A549 (cell line): ENCODE measurements at regions not wholly inside any gene's neighbourhood (a gene's known extent, or its start where the extent isn't known, plus 50 kb on each side); places are given as distances from the start of the nearest gene placed in this dataset.

Source experiments
- ATAC-seq, 2 experiments: fragments of 200-7000 bp in 1 of 2; fragments of >200 bp in 1 of 2; cut with Nextera tagmentation in 1 of 2; cut with Tn5 transposase in 1 of 2; 3 replicates each; pipeline versions ENCODE4 v1.8.0 to v1.9.1; 2018 to 2020; ENCODE audit warnings: mild to moderate bottlenecking in 1 of 2, moderate library complexity in 1 of 2
- CTCF ChIA-PET: fragments of 300-600 bp; sonication (Branson Sonifier 250); formaldehyde crosslinking; extraction: SDS; loops from one replicate; lab custom pipeline; 2021; ENCODE audit warnings: antibody characterized with exemption, inconsistent platforms; lab: Yijun Ruan, JAX
- POLR2A ChIA-PET: fragments of 350-600 bp; formaldehyde crosslinking; extraction: SDS; loops from one replicate; lab custom pipeline; 2021; ENCODE audit warnings: antibody characterized with exemption, inconsistent platforms; lab: Yijun Ruan, JAX
- DNase-seq, 2 experiments: peaks; one replicate each; pipeline versions ENCODE4 v3.0.0 to v3.0.0-alpha.2; 2011 to 2016; ENCODE audit warnings: low read depth in 1 of 2, low spot score in 1 of 2
- FAIRE-seq: peaks from 2 replicates; lab custom pipeline; 2011; peaks lifted over from hg19 to GRCh38; lab: Jason Lieb, UNC
- H3K27ac ChIP-seq, 2 experiments: fragments of >200 bp; sonication (Bioruptor Twin); formaldehyde crosslinking; 3 replicates each; pipeline ENCODE4 v1.5.1; 2016 to 2017
- H3K4me1 ChIP-seq: fragments of >200 bp; sonication (Bioruptor Twin); formaldehyde crosslinking; 3 replicates; pipeline ENCODE4 v1.6.1; 2016
- H3K4me2 ChIP-seq: fragments of >200 bp; sonication (Bioruptor Twin); formaldehyde crosslinking; 3 replicates; pipeline ENCODE4 v1.6.1; 2016
- H3K4me3 ChIP-seq: fragments of >200 bp; sonication (Bioruptor Twin); formaldehyde crosslinking; 3 replicates; pipeline ENCODE4 v1.5.1; 2016
- H3K9me3 ChIP-seq: fragments of >200 bp; sonication (Bioruptor Twin); formaldehyde crosslinking; 3 replicates; pipeline ENCODE4 v1.6.1; 2016
- CEBPB ChIP-seq, 2 experiments: fragments of >200 bp in 1 of 2; sonication (Bioruptor Twin) in 1 of 2; formaldehyde crosslinking in 1 of 2; IDR thresholded peaks; 2 replicates each; pipeline ENCODE4 v1.6.1; 2012 to 2016
- CHD2 ChIP-seq: fragments of 150-350 bp; IDR thresholded peaks from 2 replicates; pipeline ENCODE4 v1.6.1; 2014; ENCODE audit warnings: low read length; ENCODE audit not compliant: partially characterized antibody
- EHF ChIP-seq: fragments of 250-450 bp; sonication (Bioruptor Pico); IDR thresholded peaks from 2 replicates; pipeline ENCODE4 v1.5.0; 2020; ENCODE audit warnings: mild to moderate bottlenecking
- EHMT2 ChIP-seq: fragments of 200-600 bp; sonication (generic); IDR thresholded peaks from 2 replicates; pipeline ENCODE4 v1.6.1; 2016; ENCODE audit warnings: antibody characterized with exemption, low read depth, mild to moderate bottlenecking, moderate library complexity
- ESRRA ChIP-seq: fragments of 150-350 bp; IDR thresholded peaks from 2 replicates; pipeline ENCODE4 v1.6.1; 2014; ENCODE audit warnings: mild to moderate bottlenecking, low read length, borderline replicate concordance
- FOSB ChIP-seq: fragments of 250-450 bp; sonication (Bioruptor Pico); IDR thresholded peaks from 2 replicates; pipeline ENCODE4 v1.5.0; 2020; ENCODE audit warnings: mild to moderate bottlenecking, moderate library complexity
- FOSL2 ChIP-seq, 2 experiments: fragments of 450-650 bp in 1 of 2; fragments of >200 bp in 1 of 2; sonication (Bioruptor Twin) in 1 of 2; formaldehyde crosslinking; IDR thresholded peaks; 2 replicates each; pipeline versions ENCODE4 v1.5.0 to v1.6.1; 2016 to 2020; ENCODE audit warnings: mild to moderate bottlenecking in 1 of 2, moderate library complexity in 1 of 2
- GATA3 ChIP-seq: IDR thresholded peaks from 2 replicates; pipeline ENCODE4 v1.6.1; 2012; ENCODE audit warnings: borderline replicate concordance
- HEYL ChIP-seq: fragments of 250-450 bp; sonication (Bioruptor Pico); IDR thresholded peaks from 2 replicates; pipeline ENCODE4 v1.8.0; 2021; ENCODE audit warnings: mild to moderate bottlenecking, moderate library complexity
- HOXB5 ChIP-seq: fragments of 250-450 bp; sonication (Bioruptor Pico); IDR thresholded peaks from 2 replicates; pipeline ENCODE4 v1.5.0; 2020; ENCODE audit warnings: mild to moderate bottlenecking, moderate library complexity
- JUNB ChIP-seq: fragments of >200 bp; sonication (Bioruptor Twin); formaldehyde crosslinking; IDR thresholded peaks from 2 replicates; pipeline ENCODE4 v1.6.1; 2016
- KDM5A ChIP-seq: fragments of 200-600 bp; sonication (generic); IDR thresholded peaks from 2 replicates; pipeline ENCODE4 v1.6.1; 2016; ENCODE audit warnings: antibody characterized with exemption, mild to moderate bottlenecking
- MAZ ChIP-seq: fragments of 150-350 bp; IDR thresholded peaks from 2 replicates; pipeline ENCODE4 v1.6.1; 2014; ENCODE audit warnings: antibody characterized with exemption, low read depth, low read length, borderline replicate concordance
- POLR2A ChIP-seq: IDR thresholded peaks from 2 replicates; pipeline ENCODE4 v1.6.1; 2012; ENCODE audit warnings: mild to moderate bottlenecking, low read length
- POLR2AphosphoS2 ChIP-seq: conservative IDR thresholded peaks from 2 replicates; pipeline ENCODE4 v1.6.1; 2012; ENCODE audit warnings: low read length, improper control_type of control experiment, inconsistent platforms
- RFX5 ChIP-seq: fragments of 450-650 bp; IDR thresholded peaks from 2 replicates; pipeline ENCODE4 v1.7.1; 2014; ENCODE audit warnings: antibody characterized with exemption, mild to moderate bottlenecking, moderate library complexity
- SMC3 ChIP-seq: fragments of >200 bp; sonication (Bioruptor Twin); formaldehyde crosslinking; IDR thresholded peaks from 3 replicates; pipeline ENCODE4 v1.6.1; 2018; ENCODE audit warnings: inconsistent platforms
- SREBF2 ChIP-seq: fragments of 450-650 bp; IDR thresholded peaks from 2 replicates; pipeline ENCODE4 v1.6.1; 2014; ENCODE audit warnings: mild to moderate bottlenecking, moderate library complexity
- TP53 ChIP-seq: fragments of 250-450 bp; sonication (Bioruptor Pico); IDR thresholded peaks from 2 replicates; pipeline ENCODE4 v1.5.0; 2021; ENCODE audit warnings: mild to moderate bottlenecking, moderate library complexity
- ZFP36 ChIP-seq: fragments of 450-650 bp; IDR thresholded peaks from 2 replicates; pipeline ENCODE4 v1.6.1; 2014; ENCODE audit warnings: borderline replicate concordance; ENCODE audit not compliant: partially characterized antibody
- ZNF302 ChIP-seq: fragments of 250-450 bp; sonication (Bioruptor Pico); IDR thresholded peaks from 2 replicates; pipeline ENCODE4 v1.9.0; 2021; ENCODE audit warnings: inconsistent platforms, mild to moderate bottlenecking, moderate library complexity
- ZSCAN20 ChIP-seq: fragments of 250-450 bp; sonication (Bioruptor Pico); IDR thresholded peaks from 2 replicates; pipeline ENCODE4 v1.8.0; 2022; ENCODE audit warnings: mild to moderate bottlenecking, moderate library complexity
- WGBS: methylation state at CpG from one replicate; pipeline ENCODE4 v1.1.6; 2017; ENCODE audit errors: missing lambda C conversion rate; 5-methylcytosine and 5-hydroxymethylcytosine counted together
- TF ChIP-seq, protein P1 (sequence below): IDR thresholded peaks from 2 replicates; pipeline ENCODE4 v1.6.1; 2012; ENCODE audit warnings: low read depth, borderline replicate concordance
- TF ChIP-seq, protein P2 (sequence below): fragments of >200 bp; sonication (Bioruptor Twin); formaldehyde crosslinking; IDR thresholded peaks from 3 replicates; pipeline ENCODE4 v1.6.1; 2016
- TF ChIP-seq, protein P3 (sequence below): IDR thresholded peaks from 2 replicates; pipeline ENCODE4 v1.6.1; 2012
- TF ChIP-seq, protein P4 (sequence below): fragments of 450-650 bp; IDR thresholded peaks from 2 replicates; pipeline ENCODE4 v1.6.1; 2014; ENCODE audit warnings: antibody characterized with exemption
- TF ChIP-seq, protein P5 (sequence below): IDR thresholded peaks from 2 replicates; pipeline ENCODE4 v1.6.1; 2012
- TF ChIP-seq, protein P6 (sequence below): fragments of 250-450 bp; sonication (Bioruptor Pico); IDR thresholded peaks from 2 replicates; pipeline ENCODE4 v1.5.0; 2021; ENCODE audit warnings: mild to moderate bottlenecking, moderate library complexity, borderline replicate concordance
- TF ChIP-seq, protein P7 (sequence below): fragments of 200-600 bp; sonication (generic); IDR thresholded peaks from 2 replicates; pipeline ENCODE4 v1.6.1; 2016; ENCODE audit warnings: antibody characterized with exemption, mild to moderate bottlenecking, moderate library complexity

DNA sequence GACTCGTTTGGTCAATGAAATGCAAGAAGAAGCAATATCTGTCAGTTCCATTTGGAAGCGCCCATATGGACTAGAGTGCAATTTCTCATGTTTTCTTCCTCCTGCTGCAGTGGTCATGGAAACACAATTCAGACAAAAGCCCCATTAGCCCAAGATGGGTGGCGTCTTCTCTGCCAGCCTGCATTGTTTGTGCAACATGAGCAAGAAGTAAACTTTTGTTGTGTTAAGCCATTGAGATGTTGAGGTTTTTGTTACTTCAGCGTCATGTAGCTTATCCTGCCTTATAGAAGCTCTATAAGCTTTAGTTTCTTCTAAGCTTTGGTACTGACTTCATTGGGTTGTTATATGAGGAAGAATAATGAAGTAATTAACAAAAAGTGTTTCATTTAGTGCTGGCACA, 137.4 kb downstream of the NPIPB5 start:
- H3K27ac ChIP-seq, result no peak overlapping the region
- DNase-seq, result no peak
- H3K4me2 ChIP-seq, result no peak overlapping the region
- ChIA-PET CTCF (no interaction called here), POLR2A (no interaction called here)
- H3K9me3 ChIP-seq, result no peaks in the 10 kb centered on the region
- 7% methylated on average over 4 of the region's 4 CpGs for WGBS
- no peak for ATAC-seq
- no peak overlapping the region for H3K4me3 ChIP-seq
- no peaks in the 10 kb centered on the region for H3K4me1 ChIP-seq
- no peak for TF ChIP-seq ESRRA
- TF ChIP-seq ZSCAN20, result no peak
- no peak for TF ChIP-seq POLR2A
- no peak for TF ChIP-seq FOSB (CRISPR knock-in tag)
- no peak for TF ChIP-seq GATA3
- TF ChIP-seq CHD2, result no peak
- no peak for TF ChIP-seq MAZ
- TF ChIP-seq, protein P1, sequence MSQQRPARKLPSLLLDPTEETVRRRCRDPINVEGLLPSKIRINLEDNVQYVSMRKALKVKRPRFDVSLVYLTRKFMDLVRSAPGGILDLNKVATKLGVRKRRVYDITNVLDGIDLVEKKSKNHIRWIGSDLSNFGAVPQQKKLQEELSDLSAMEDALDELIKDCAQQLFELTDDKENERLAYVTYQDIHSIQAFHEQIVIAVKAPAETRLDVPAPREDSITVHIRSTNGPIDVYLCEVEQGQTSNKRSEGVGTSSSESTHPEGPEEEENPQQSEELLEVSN, result no peak
- TF ChIP-seq RFX5, result no peak
- TF ChIP-seq, protein P2, sequence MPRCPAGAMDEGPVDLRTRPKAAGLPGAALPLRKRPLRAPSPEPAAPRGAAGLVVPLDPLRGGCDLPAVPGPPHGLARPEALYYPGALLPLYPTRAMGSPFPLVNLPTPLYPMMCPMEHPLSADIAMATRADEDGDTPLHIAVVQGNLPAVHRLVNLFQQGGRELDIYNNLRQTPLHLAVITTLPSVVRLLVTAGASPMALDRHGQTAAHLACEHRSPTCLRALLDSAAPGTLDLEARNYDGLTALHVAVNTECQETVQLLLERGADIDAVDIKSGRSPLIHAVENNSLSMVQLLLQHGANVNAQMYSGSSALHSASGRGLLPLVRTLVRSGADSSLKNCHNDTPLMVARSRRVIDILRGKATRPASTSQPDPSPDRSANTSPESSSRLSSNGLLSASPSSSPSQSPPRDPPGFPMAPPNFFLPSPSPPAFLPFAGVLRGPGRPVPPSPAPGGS, result no peak
- no peak for TF ChIP-seq ZNF302 (CRISPR knock-in tag)
- TF ChIP-seq, protein P3, sequence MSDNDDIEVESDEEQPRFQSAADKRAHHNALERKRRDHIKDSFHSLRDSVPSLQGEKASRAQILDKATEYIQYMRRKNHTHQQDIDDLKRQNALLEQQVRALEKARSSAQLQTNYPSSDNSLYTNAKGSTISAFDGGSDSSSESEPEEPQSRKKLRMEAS, result no peak
- TF ChIP-seq, protein P4, sequence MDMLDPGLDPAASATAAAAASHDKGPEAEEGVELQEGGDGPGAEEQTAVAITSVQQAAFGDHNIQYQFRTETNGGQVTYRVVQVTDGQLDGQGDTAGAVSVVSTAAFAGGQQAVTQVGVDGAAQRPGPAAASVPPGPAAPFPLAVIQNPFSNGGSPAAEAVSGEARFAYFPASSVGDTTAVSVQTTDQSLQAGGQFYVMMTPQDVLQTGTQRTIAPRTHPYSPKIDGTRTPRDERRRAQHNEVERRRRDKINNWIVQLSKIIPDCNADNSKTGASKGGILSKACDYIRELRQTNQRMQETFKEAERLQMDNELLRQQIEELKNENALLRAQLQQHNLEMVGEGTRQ, result no peak
- no peak for TF ChIP-seq HOXB5 (CRISPR knock-in tag)
- no peak for TF ChIP-seq JUNB
- no peak for TF ChIP-seq CEBPB (IDR thresholded peaks at IDR 0.05)
- no peak for TF ChIP-seq EHF (CRISPR knock-in tag)
- no peak for TF ChIP-seq POLR2AphosphoS2
- no peak for TF ChIP-seq ZFP36
- TF ChIP-seq, protein P5, sequence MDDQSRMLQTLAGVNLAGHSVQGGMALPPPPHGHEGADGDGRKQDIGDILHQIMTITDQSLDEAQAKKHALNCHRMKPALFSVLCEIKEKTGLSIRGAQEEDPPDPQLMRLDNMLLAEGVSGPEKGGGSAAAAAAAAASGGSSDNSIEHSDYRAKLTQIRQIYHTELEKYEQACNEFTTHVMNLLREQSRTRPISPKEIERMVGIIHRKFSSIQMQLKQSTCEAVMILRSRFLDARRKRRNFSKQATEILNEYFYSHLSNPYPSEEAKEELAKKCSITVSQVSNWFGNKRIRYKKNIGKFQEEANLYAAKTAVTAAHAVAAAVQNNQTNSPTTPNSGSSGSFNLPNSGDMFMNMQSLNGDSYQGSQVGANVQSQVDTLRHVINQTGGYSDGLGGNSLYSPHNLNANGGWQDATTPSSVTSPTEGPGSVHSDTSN, result no peak
- no peak for FAIRE-seq

DNA sequence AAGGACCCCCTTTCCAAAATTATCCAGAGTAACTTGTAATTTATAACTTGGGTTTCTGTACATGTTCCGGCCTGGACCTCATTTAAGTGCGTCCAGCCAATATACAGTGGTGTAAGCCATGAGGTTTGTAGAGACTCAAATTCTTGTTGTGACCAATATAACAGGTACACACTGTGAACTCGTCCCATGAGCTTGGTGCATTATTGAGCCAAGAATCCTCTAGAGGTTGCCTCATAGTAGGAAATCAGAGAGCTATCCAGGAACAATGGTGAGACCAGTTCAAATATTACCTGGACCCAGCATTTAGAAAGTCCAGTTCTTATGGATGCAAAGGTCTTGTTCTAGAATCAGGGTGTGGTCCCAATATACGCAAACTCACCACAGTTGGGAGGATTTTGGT, 138.2 kb downstream of the NPIPB5 start:
- FAIRE-seq (no peak), DNase-seq (no peak), ATAC-seq (no peak)
- ChIA-PET CTCF (no interaction called here), POLR2A (no interaction called here)
- Histone ChIP-seq H3K27ac (no peak overlapping the region), H3K4me1 (no peaks in the 10 kb centered on the region), H3K4me2 (no peak overlapping the region), H3K9me3 (no peaks in the 10 kb centered on the region), H3K4me3 (no peak overlapping the region)
- WGBS, result 46% methylated on average over 4 of the region's 4 CpGs
- TF ChIP-seq JUNB (no peak), SMC3 (no peak), FOSL2 (IDR thresholded peaks at IDR 0.05) (no peak), FOSL2 (CRISPR knock-in tag; IDR thresholded peaks at IDR 0.05) (no peak), TP53 (no peak), ZNF302 (CRISPR knock-in tag) (no peak), HEYL (CRISPR knock-in tag) (no peak), KDM5A (no peak), SREBF2 (no peak), EHMT2 (no peak)
- TF ChIP-seq, protein P6, sequence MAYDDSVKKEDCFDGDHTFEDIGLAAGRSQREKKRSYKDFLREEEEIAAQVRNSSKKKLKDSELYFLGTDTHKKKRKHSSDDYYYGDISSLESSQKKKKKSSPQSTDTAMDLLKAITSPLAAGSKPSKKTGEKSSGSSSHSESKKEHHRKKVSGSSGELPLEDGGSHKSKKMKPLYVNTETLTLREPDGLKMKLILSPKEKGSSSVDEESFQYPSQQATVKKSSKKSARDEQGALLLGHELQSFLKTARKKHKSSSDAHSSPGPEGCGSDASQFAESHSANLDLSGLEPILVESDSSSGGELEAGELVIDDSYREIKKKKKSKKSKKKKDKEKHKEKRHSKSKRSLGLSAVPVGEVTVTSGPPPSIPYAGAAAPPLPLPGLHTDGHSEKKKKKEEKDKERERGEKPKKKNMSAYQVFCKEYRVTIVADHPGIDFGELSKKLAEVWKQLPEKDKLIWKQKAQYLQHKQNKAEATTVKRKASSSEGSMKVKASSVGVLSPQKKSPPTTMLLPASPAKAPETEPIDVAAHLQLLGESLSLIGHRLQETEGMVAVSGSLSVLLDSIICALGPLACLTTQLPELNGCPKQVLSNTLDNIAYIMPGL, result no peak
- TF ChIP-seq, protein P7, sequence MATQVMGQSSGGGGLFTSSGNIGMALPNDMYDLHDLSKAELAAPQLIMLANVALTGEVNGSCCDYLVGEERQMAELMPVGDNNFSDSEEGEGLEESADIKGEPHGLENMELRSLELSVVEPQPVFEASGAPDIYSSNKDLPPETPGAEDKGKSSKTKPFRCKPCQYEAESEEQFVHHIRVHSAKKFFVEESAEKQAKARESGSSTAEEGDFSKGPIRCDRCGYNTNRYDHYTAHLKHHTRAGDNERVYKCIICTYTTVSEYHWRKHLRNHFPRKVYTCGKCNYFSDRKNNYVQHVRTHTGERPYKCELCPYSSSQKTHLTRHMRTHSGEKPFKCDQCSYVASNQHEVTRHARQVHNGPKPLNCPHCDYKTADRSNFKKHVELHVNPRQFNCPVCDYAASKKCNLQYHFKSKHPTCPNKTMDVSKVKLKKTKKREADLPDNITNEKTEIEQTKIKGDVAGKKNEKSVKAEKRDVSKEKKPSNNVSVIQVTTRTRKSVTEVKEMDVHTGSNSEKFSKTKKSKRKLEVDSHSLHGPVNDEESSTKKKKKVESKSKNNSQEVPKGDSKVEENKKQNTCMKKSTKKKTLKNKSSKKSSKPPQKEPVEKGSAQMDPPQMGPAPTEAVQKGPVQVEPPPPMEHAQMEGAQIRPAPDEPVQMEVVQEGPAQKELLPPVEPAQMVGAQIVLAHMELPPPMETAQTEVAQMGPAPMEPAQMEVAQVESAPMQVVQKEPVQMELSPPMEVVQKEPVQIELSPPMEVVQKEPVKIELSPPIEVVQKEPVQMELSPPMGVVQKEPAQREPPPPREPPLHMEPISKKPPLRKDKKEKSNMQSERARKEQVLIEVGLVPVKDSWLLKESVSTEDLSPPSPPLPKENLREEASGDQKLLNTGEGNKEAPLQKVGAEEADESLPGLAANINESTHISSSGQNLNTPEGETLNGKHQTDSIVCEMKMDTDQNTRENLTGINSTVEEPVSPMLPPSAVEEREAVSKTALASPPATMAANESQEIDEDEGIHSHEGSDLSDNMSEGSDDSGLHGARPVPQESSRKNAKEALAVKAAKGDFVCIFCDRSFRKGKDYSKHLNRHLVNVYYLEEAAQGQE, result no peak
- TF ChIP-seq, protein P2, result no peak
